K562 (cell line): ENCODE measurements at regions not wholly inside any gene's neighbourhood (a gene's known extent, or its start where the extent isn't known, plus 50 kb on each side); places are given as distances from the start of the nearest gene placed in this dataset.
A peak's percentile ranks its signal among the peaks of the same experiment; 100 is the strongest.

Source experiments
- ATAC-seq: fragments of 200-7000 bp; cut with Tn5 transposase; 3 replicates; pipeline ENCODE4 v1.9.1; 2020; ENCODE audit warnings: moderate library complexity
- BruUV-seq: library from RNA; stranded (reverse); fragments of 400-500 nt; replicated peaks from 2 replicates; lab custom pipeline; 2021; lab: Mats Ljungman, UMichigan
- CTCF ChIA-PET: fragments of 300-600 bp; formaldehyde crosslinking; extraction: SDS; loops from one replicate; lab custom pipeline; 2021; ENCODE audit warnings: low intra/inter-chr PET ratio; lab: Yijun Ruan, JAX
- POLR2A ChIA-PET: fragments of 300-600, 350-650 bp; sonication (Branson Sonifier 250); formaldehyde crosslinking; extraction: SDS; loops from one replicate; lab custom pipeline; 2021; ENCODE audit warnings: antibody characterized with exemption, inconsistent platforms; lab: Yijun Ruan, JAX
- DNase-seq, 4 experiments: peaks; one replicate each; pipeline versions ENCODE4 v3.0.0 to v3.0.0-alpha.2; 2011 to 2018; ENCODE audit warnings: low spot score in 3 of 4, mixed read lengths in 3 of 4; ENCODE audit errors: extremely low read depth in 1 of 4
- FAIRE-seq: peaks from 2 replicates; lab custom pipeline; 2011; peaks lifted over from hg19 to GRCh38; lab: Jason Lieb, UNC
- H2AFZ ChIP-seq: 2 replicates; pipeline ENCODE4 v1.6.0; 2011; ENCODE audit warnings: low read depth, low read length, control low read depth, inconsistent platforms
- H3K27ac ChIP-seq: fragments of 200-600 bp; 3 replicates; pipeline ENCODE4 v1.8.0; 2011; ENCODE audit warnings: low read depth, mild to moderate bottlenecking, control low read depth, inconsistent platforms, low read length, moderate library complexity, mixed read lengths; ENCODE audit errors: extremely low read depth
- H3K27me3 ChIP-seq, 2 experiments: fragments of 300-600 bp in 1 of 2; 2 replicates in 1 of 2; 3 replicates in 1 of 2; pipeline versions ENCODE4 v1.6.0 to v1.8.0; 2011; ENCODE audit warnings: inconsistent platforms in 2 of 2, low read length in 2 of 2, mild to moderate bottlenecking in 1 of 2, mixed read lengths in 1 of 2, moderate library complexity in 1 of 2; ENCODE audit not compliant: control insufficient read depth in 2 of 2, insufficient read depth in 2 of 2
- H3K36me3 ChIP-seq: fragments of 300-600 bp; 3 replicates; pipeline ENCODE4 v1.8.0; 2011; ENCODE audit warnings: mild to moderate bottlenecking, low read length, inconsistent platforms; ENCODE audit not compliant: control insufficient read depth, insufficient read depth
- H3K4me1 ChIP-seq, 2 experiments: fragments of 200-600 bp in 1 of 2; replicated peaks in 1 of 2; 2 replicates in 1 of 2; 3 replicates in 1 of 2; pipeline versions ENCODE4 v1.5.1 to v1.8.0; 2011; ENCODE audit warnings: inconsistent platforms in 2 of 2, low read length in 2 of 2, mild to moderate bottlenecking in 1 of 2, mixed read lengths in 1 of 2, moderate library complexity in 1 of 2; ENCODE audit not compliant: control insufficient read depth in 2 of 2, insufficient read depth in 2 of 2
- H3K4me2 ChIP-seq: 2 replicates; pipeline ENCODE4 v1.6.1; 2011; ENCODE audit warnings: low read length, control low read depth, inconsistent platforms, mixed read lengths; ENCODE audit not compliant: insufficient read depth
- H3K4me3 ChIP-seq: fragments of 200-600 bp; sonication (generic), shearing (Covaris generic); 2 replicates; pipeline ENCODE4 v1.5.1; 2016; ENCODE audit warnings: control low read depth, inconsistent platforms
- H3K79me2 ChIP-seq: fragments of 200-600 bp; 3 replicates; pipeline ENCODE4 v1.8.0; 2011; ENCODE audit warnings: low read length, inconsistent platforms; ENCODE audit not compliant: control insufficient read depth, insufficient read depth
- H3K9ac ChIP-seq, 2 experiments: 2 replicates each; pipeline versions ENCODE4 v1.6.0 to v1.6.1; 2011; ENCODE audit warnings: low read depth in 2 of 2, low read length in 2 of 2, control low read depth in 1 of 2, inconsistent platforms in 1 of 2, mild to moderate bottlenecking in 1 of 2, mixed read lengths in 1 of 2; ENCODE audit not compliant: insufficient read depth in 1 of 2
- H3K9me1 ChIP-seq: one replicate; pipeline ENCODE4 v1.6.0; 2011; ENCODE audit warnings: inconsistent platforms, mild to moderate bottlenecking, low read length, moderate library complexity; ENCODE audit not compliant: control insufficient read depth, insufficient read depth
- H3K9me3 ChIP-seq: replicated peaks from 2 replicates; pipeline ENCODE4 v1.5.1; 2011; ENCODE audit warnings: low read depth, low read length, inconsistent platforms; ENCODE audit not compliant: control insufficient read depth, insufficient read depth
- H4K20me1 ChIP-seq: replicated peaks from 2 replicates; pipeline ENCODE4 v1.6.1; 2011; ENCODE audit warnings: low read length, inconsistent platforms, mixed read lengths; ENCODE audit not compliant: control insufficient read depth, insufficient read depth
- BCL6 ChIP-seq: fragments of 250-450 bp; sonication (Bioruptor Pico); IDR thresholded peaks from 2 replicates; pipeline ENCODE4 v1.4.0; 2020
- BCOR ChIP-seq: fragments of 450-650 bp; IDR thresholded peaks from 2 replicates; pipeline ENCODE4 v1.6.1; 2016
- E2F4 ChIP-seq: sonication (generic); formaldehyde crosslinking; IDR thresholded peaks from 2 replicates; pipeline ENCODE4 v1.8.0; 2022; ENCODE audit warnings: mild to moderate bottlenecking, low read depth, missing genetic modification reagents
- HDAC3 ChIP-seq: fragments of 450-650 bp; IDR thresholded peaks from 2 replicates; pipeline ENCODE4 v1.6.1; 2018; ENCODE audit warnings: borderline replicate concordance, mild to moderate bottlenecking, moderate library complexity; ENCODE audit not compliant: partially characterized antibody
- NR2C2 ChIP-seq, 2 experiments: fragments of 200-800 bp in 1 of 2; sonication (Bioruptor generic) in 1 of 2; sonication (generic) in 1 of 2; formaldehyde crosslinking in 1 of 2; IDR thresholded peaks; 2 replicates each; pipeline versions ENCODE4 v1.6.1 to v1.8.0; 2016 to 2022; ENCODE audit warnings: mild to moderate bottlenecking in 1 of 2, missing compliant biosample characterization in 1 of 2, missing genetic modification characterization in 1 of 2, missing genetic modification reagents in 1 of 2
- NRF1 ChIP-seq, 2 experiments: fragments of 450-650 bp; IDR thresholded peaks in 1 of 2; conservative IDR thresholded peaks in 1 of 2; 2 replicates each; pipeline ENCODE4 v1.6.1; 2014; ENCODE audit warnings: mild to moderate bottlenecking in 2 of 2
- SETDB1 ChIP-seq: IDR thresholded peaks from one replicate; pipeline ENCODE4 v1.6.1; 2012; ENCODE audit warnings: low read length, control low read depth, inconsistent platforms
- TFAM ChIP-seq: fragments of 250-450 bp; sonication (Bioruptor Pico); conservative IDR thresholded peaks from 2 replicates; pipeline ENCODE4 v1.5.0; 2021; ENCODE audit warnings: mild to moderate bottlenecking, moderate library complexity
- ZBTB34 ChIP-seq: fragments of 250-450 bp; sonication (Bioruptor Pico); IDR thresholded peaks from 2 replicates; pipeline ENCODE4 v1.8.0; 2021; ENCODE audit warnings: mild to moderate bottlenecking, moderate library complexity
- ZNF121 ChIP-seq: sonication (generic); formaldehyde crosslinking; conservative IDR thresholded peaks from 2 replicates; pipeline ENCODE4 v1.8.0; 2022; ENCODE audit warnings: missing genetic modification reagents
- WGBS: fragments of 100-300 bp; shearing (Covaris generic); methylation state at CpG from one replicate; pipeline ENCODE4 v1.1.6; 2016; ENCODE audit warnings: low coverage, mixed read lengths; ENCODE audit not compliant: insufficient coverage; ENCODE audit errors: missing lambda C conversion rate; 5-methylcytosine and 5-hydroxymethylcytosine counted together
- in situ Hi-C: fragments of 300-500 bp; cut with MboI; formaldehyde crosslinking; loops from 4 replicates; pipeline ENCODE4 v1.15.0; 2018; ENCODE audit warnings: inconsistent platforms, mixed read lengths
- intact Hi-C: fragments of 100-400 bp; cut with micrococcal nuclease; formaldehyde crosslinking; loops from 2 replicates; pipeline ENCODE4 v1.14.2; 2022
- TF ChIP-seq, protein P1 (sequence below), 3 experiments: fragments of 200-800 bp in 1 of 3; sonication (Bioruptor generic) in 1 of 3; sonication (generic) in 1 of 3; formaldehyde crosslinking in 1 of 3; IDR thresholded peaks; 2 replicates each; pipeline versions ENCODE4 v1.6.1 to v1.8.0; 2016 to 2022; ENCODE audit warnings: mild to moderate bottlenecking in 2 of 3, missing compliant biosample characterization in 2 of 3, missing genetic modification characterization in 2 of 3, missing genetic modification reagents in 1 of 3
- TF ChIP-seq, protein P2 (sequence below): fragments of 200-400 bp; formaldehyde crosslinking; IDR thresholded peaks from 2 replicates; pipeline ENCODE4 v1.6.1; 2017; ENCODE audit warnings: mild to moderate bottlenecking, low read depth, low read length, moderate library complexity

DNA sequence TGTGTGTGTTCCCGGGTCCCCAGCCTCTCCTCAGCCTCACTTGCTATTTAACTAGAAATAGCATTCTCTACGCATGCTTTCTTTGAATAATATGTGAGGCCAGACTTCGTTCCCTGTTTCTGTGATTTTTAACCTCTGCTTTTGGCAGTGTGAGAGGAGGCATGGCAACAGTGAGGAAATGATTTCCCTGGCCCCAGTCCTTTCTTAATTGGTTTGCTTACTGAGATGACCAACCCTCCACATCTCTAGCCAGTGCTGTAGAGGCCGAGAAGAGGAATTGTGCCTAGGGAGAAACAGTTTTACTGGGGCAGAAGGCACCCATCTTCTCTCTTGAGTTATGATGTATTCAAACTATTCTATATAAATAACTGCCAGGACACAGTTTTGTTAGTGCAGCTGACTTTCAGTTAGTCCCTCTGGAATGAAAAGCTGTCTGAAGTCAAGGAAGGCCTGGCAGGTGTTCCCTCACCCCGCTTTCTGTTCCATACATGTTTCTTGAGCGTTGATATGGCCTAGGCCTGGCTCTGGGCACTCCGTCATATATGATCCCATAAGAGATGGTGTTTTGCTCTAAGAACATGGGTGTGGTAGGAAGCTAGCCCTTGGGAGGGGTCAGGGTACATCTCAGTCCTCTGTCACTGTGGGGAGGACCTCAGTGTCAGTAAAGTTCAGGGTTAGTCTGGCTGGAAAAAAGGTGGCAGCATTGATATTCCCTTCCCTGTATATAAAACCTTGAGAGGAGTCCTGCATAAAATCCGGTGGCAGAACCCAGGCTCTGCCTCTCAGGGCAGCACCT is 73.7 kb upstream of the NPAS1 start (continued):
- TF ChIP-seq NRF1 (conservative IDR thresholded peaks at IDR 0.05 in 1 of 2, IDR thresholded peaks at IDR 0.05 in 1 of 2) = no peak
- TF ChIP-seq, protein P1, sequence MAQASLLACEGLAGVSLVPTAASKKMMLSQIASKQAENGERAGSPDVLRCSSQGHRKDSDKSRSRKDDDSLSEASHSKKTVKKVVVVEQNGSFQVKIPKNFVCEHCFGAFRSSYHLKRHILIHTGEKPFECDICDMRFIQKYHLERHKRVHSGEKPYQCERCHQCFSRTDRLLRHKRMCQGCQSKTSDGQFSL (CRISPR knock-in tag; IDR thresholded peaks at IDR 0.05) = no peak
- TF ChIP-seq, protein P1 (tag; IDR thresholded peaks at IDR 0.05) = no peak

DNA sequence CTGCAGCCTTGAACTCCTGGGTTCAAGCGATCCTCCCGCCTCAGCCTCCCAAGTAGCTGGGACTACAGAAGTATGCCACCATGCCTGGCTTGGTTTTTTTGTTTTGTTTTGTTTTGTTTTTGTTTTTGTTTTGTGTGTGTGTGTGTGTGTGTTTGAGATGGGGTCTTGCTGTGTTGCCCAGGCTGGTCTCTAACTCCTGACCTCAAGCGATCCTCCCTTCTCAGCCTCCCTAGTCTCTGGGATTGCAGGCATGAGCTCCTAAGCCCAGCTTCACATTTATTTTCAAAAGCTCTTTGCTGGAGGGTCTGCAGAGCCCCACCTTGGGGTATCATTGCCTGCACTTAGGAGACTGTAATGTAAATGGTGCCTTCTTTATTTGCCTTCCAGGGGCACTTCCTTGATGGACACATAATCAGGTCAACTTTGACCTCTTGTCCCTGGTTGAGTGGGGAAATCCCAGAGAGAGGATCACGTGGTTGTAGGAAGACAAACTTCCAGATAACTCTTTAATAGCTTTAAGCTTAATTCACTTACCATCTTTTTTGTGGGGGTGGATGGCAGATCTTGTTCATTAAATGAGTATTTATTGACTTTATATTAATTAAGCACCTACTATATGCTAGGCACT is 72.9 kb upstream of the NPAS1 start:
- no TSS peak for BruUV-seq
- no peaks in the 10 kb centered on the region for H3K27me3 ChIP-seq
- DNase-seq = no peak
- no peaks in the 10 kb centered on the region for H3K9me1 ChIP-seq
- intact Hi-C loops = no loop called here
- 76% methylated on average over 4 of the region's 4 CpGs for WGBS
- peaks cover 14% of the 10 kb centered on the region; the same call in 1 of the 3 replicates for H3K36me3 ChIP-seq
- ChIA-PET CTCF (no interaction called here), POLR2A (interaction anchor here (0.6 kb wide), 1 partner anchor 197 kb away, joined by 3 read pairs; no protein-coding TSS in a partner anchor)
- H3K9me3 ChIP-seq = no peaks in the 10 kb centered on the region
- no peak overlapping the region for H3K4me3 ChIP-seq
- in situ Hi-C loops = no loop called here
- H3K27ac ChIP-seq = no peak overlapping the region
- 0 out of 3 replicates have a peak, but pooled peaks cover 3% of the 10 kb centered on the region for H3K79me2 ChIP-seq
- H3K9ac ChIP-seq = no peak overlapping the region
- H3K4me1 ChIP-seq = no peaks in the 10 kb centered on the region; a peak in 2 of 5 replicates
- 0 out of 2 replicates have a peak, but pooled peaks cover 4% of the 10 kb centered on the region for H4K20me1 ChIP-seq
- ATAC-seq = no peak
- no peak for FAIRE-seq
- H2AFZ ChIP-seq = no peak overlapping the region
- H3K4me2 ChIP-seq = no peak overlapping the region
- TF ChIP-seq BCOR (0 out of 2 replicates have a peak, but pooled peaks have one; percentile 29), BCL6 (CRISPR knock-in tag) (no peak), HDAC3 (no peak), SETDB1 (no peak), NR2C2 (CRISPR knock-in tag; IDR thresholded peaks at IDR 0.05) (no peak), NR2C2 (tag; IDR thresholded peaks at IDR 0.05) (peak; percentile 35; the same call in 1 of the 2 replicates), ZBTB34 (CRISPR knock-in tag) (no peak), E2F4 (CRISPR knock-in tag) (no peak), ZNF121 (peak; percentile 62), TFAM (no peak)
- TF ChIP-seq, protein P2, sequence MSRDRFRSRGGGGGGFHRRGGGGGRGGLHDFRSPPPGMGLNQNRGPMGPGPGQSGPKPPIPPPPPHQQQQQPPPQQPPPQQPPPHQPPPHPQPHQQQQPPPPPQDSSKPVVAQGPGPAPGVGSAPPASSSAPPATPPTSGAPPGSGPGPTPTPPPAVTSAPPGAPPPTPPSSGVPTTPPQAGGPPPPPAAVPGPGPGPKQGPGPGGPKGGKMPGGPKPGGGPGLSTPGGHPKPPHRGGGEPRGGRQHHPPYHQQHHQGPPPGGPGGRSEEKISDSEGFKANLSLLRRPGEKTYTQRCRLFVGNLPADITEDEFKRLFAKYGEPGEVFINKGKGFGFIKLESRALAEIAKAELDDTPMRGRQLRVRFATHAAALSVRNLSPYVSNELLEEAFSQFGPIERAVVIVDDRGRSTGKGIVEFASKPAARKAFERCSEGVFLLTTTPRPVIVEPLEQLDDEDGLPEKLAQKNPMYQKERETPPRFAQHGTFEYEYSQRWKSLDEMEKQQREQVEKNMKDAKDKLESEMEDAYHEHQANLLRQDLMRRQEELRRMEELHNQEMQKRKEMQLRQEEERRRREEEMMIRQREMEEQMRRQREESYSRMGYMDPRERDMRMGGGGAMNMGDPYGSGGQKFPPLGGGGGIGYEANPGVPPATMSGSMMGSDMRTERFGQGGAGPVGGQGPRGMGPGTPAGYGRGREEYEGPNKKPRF = no peak
